Ammon's horn (tissue), 1 donor: ENCODE measurements at regions not wholly inside any gene's neighbourhood (a gene's known extent, or its start where the extent isn't known, plus 50 kb on each side); places are given as distances from the start of the nearest gene placed in this dataset.
"Not testable (repeated sequence)": the region's sequence is repeated elsewhere in the genome, so short reads cannot be mapped to it uniquely, and the experiment has no call there.

Experiments used
- DNase-seq: peaks from one replicate; pipeline ENCODE4 v3.0.0-alpha.2; 2016; ENCODE audit warnings: low spot score

DNA sequence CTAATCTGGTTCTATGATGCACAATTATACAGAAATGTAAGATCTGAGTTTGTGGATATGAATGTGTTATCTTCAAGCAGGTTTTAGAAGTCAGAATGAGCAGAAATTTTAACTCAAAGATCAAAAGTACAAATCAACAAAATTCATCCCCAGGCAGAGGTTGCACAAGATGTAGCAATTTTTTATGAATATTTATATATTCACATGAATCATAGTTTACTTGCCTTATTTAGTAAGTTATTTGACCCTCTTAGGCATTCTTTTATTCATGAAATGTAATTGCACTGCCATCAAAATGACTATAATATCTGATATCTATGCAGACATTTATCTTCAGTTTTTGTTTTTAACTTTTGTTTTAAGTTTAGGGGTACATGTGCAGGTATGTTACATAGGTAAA lies 103.1 kb upstream of the DAZL start:
- DNase-seq: no peak

GRCh38 chr3:16711691-16712090 lies 106.5 kb upstream of the DAZL start:
- not testable (repeated sequence) for DNase-seq

DNA sequence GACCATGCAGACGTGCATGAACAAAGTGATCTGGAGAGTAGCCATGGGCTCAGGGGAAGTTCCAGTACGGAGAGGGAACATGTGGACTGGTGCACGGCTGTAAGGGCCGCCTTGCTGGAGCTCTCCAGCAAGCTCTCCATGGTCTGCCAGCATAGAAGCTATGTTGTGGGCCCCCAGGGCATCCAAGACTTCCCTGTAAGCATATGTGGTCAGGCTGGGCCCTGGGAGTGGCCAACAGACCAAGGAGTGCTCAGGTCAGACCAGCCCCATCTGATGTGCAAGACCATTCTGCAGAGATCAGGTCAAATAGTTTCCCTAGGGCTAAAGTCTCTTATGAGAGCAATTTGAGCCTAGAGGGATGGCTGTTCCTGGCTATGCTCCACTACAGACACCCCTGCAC lies 110.1 kb upstream of the DAZL start:
- no peak for DNase-seq

GRCh38 chr3:16719426-16719825 lies 114.2 kb upstream of the DAZL start:
- DNase-seq: no peak

GRCh38 chr3:16720367-16720940 lies 115.2 kb upstream of the DAZL start:
- DNase-seq: no peak

DNA sequence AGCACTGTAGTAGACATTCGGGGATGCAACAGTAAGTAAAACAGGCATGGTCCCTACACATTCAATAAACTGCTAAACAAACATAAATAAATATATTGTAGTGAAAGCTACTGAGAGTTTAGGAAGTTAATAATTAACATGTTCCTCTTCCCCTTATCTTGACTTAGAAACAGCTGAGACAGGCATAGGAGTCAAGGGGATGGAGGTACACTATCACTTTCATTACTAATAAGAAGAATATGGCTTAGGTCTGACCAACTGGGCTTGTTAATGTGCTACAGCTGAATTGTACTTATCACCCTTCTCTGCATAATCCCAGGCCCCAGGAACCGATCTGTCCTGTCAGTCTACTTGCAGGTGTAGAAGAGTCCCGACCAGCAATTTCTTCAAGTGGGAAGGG lies 116.3 kb upstream of the DAZL start:
- DNase-seq: no peak

- no peak for DNase-seq
Observed at GRCh38 chr3:16723978-16724377, 118.8 kb upstream of the DAZL start.

DNA sequence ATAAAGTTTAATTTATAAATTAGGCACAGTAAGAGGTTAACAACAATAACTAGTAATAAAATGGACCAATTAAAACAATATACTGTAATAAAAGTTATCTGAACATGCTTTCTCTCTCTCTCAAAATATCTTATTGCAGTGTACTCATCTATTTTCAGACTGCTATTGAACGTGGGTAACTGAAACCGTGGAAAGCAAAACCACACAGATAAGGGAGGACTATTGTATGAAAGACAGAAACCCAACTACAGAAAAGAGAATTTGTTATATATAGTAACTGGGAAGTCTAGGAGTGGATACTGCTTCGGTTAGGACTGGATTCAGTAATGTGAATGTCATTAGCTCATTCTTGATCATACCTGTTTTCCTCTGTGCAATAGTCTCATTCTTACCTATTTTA lies 119.3 kb upstream of the DAZL start:
- DNase-seq: no peak

GRCh38 chr3:16725972-16726371 lies 120.7 kb upstream of the DAZL start:
- DNase-seq: no peak

GRCh38 chr3:16728770-16729745 lies 123.8 kb upstream of the DAZL start:
- DNase-seq: no peak

- DNase-seq: no peak
Observed at GRCh38 chr3:16738451-16738850, 133.2 kb upstream of the DAZL start.

DNA sequence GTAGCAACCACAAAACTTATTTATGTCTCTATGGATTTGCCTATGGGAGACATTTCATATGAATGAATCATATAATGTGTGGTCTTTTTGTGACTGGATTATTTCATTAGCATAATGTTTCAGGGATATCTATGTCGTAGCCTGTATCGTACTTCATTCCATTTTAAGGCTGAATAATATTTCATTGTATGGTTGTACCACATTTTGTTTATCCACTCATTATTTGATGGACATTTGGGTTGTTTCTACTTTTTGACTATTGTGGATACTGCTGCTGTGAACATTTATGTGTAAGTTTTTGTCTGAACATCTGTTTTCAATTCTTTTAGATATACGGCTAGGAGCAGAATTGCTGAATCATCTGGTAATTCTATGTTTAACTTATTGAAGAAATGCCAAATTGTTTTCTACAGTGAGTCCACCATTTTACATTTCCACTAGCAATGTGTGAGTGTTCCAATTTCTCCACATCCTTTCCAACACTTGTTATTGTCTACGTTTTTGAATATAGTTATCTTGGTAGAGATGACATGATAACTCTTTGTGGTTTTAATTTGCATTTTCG lies 134.4 kb upstream of the DAZL start:
- DNase-seq: no peak

DNA sequence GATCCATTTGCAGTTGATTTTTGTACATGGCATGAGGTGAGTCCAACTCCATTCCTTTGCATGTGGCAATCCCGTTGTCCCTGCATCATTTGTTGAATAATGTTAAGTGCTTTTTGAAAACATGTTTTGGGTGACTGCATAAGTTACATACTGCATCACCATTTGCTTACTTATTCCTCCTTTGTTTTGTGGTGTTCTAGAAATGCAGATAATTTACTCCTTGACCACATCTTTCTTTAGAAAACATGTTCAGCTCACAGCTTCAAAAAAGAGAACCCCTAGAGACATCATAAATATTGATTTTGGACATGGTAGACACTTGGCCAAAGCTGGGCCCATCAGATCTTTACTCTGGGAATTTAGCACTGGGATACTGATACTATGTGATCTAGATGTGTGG lies 135.3 kb upstream of the DAZL start:
- DNase-seq: no peak

DNA sequence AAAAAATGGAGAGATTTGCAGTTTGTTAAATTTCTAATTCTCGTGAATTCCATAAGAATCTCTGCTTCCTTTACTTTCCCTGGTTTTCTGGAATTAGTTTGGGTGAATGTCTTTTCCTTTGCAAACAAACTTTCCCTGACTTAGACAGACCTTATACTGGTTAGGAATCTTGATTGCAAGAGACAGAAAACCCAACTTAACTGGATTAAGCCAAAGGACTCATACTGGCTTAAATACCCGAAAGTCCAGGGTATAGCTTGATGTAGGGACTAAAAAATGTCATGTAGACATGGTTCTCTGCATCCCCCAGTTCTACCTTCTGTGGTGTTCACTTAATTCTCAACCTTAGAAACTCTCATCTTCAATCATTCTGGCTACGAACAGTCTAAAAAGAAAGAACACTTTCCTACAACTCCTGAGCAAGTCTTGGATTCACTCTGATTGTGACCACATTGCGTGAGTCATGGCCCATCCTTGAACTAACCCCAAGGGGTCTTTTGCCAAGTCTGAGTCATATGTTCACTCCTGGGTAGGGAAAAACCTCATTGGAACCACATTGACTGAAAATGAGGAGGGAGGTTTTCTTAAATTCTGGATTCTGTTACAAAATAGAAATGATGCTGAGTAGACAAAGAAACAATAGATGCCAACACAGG lies 136.0 kb upstream of the DAZL start:
- DNase-seq: no peak

GRCh38 chr3:16741890-16742289 lies 136.7 kb upstream of the DAZL start:
- DNase-seq: no peak

GRCh38 chr3:16743276-16743675 lies 138.1 kb upstream of the DAZL start:
- DNase-seq: no peak

DNA sequence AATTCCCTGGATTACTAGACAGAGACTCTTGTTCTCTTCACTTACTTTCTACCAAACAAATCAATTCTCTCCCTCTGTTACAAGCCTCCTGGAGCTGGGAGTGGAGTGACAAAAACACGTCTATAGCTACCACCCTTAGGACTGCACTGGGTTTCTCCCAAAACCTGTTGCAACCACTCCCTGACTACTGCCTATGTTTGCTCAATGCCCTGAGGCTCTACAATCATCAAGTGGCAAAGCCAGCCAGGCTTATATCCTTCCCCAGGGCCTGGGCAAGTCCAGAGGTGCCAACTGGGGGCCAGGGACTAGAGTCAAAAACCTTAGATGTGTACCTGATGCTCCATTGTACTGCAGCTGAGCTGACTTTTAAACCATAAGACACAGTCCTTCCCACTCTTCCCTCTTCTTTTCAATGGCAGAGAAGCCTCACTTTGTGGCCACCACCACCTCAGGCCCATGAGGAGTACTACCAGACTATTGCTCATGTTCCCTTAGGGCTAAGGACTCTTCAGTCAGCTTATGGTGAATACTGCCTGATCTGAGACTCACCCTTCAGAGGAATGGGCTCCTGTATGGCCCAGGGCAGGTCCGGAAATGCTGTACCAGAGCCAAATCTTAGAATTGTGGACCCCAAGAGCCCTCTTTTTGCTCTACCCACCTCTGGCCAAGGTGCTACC lies 125.4 kb upstream of the PLCL2 start:
- DNase-seq: no peak

- DNase-seq: no peak
Observed at GRCh38 chr3:16761571-16761970, 123.2 kb upstream of the PLCL2 start.

DNA sequence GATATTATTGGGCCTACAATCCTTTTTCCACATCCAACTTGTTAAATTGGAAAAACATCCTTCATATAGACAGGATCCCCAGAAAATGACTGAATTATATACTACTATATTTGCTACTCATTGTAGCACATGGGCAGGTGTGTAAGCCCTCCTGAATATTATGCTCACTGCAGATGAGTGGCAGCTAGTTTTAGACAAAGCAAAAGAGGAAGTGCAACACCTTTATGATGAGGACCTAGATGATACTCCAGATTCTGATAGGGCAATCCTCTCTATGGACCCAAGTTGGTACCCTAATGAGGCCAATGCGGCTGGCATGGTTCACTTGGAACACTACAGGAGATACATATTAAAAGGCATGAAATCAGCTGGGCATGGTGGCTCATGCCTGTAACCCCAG lies 119.1 kb upstream of the PLCL2 start:
- no peak for DNase-seq

DNA sequence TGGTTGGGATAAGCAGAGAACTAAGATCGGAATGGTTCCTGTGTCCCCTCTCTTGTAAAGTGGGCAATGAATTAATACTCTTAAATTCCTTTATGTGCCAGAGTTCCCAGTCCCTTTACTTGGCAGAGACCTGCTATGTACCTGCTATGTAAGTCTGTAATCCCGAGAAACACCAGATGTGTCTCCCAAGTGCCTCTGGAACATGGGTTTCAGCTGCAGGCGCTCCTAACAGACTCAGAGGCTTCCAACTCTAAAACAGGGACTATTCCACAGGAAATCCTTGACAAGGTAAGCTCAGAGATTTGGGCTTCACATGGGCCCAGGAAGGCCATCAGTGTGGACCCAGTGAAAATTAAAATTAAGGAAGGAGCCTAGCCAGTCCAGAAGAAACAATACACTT lies 117.7 kb upstream of the PLCL2 start:
- no peak for DNase-seq

DNA sequence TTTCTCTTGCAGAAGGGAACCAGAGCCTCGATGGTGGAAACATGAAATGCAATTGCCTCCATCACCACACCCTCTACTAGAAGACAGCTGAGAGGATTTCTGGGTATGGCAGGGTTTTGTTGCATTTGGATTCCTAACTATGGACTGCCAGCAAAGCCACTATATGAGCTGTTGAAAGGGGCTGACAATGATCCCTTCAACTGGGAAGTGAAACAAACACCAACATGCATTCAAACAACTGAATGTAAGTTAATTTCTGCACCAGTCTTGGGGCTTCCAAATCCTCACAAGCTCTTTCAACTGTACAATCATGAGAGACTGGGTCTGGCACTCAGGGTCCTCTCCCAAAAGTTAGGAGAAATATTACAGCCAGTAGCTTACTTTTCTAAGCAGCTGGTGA lies 116.7 kb upstream of the PLCL2 start:
- peak; percentile 39 for DNase-seq

GRCh38 chr3:16768956-16769355 lies 115.8 kb upstream of the PLCL2 start:
- no peak for DNase-seq
